Neural progenitor cell (in vitro differentiated cells): ENCODE measurements at regions not wholly inside any gene's neighbourhood (a gene's known extent, or its start where the extent isn't known, plus 50 kb on each side); places are given as distances from the start of the nearest gene placed in this dataset.

Source experiments
- EZH2 ChIP-seq: fragments of 200-600 bp; sonication (generic); IDR thresholded peaks from 2 replicates; pipeline ENCODE4 v1.6.1; 2017; ENCODE audit warnings: antibody characterized with exemption, mild to moderate bottlenecking, moderate library complexity
- EZH2phosphoT487 ChIP-seq: fragments of 200-600 bp; sonication (generic); IDR thresholded peaks from 2 replicates; pipeline ENCODE4 v1.6.1; 2017; ENCODE audit warnings: antibody characterized with exemption
- TF ChIP-seq, protein P1 (sequence below): fragments of 200-600 bp; sonication (generic); IDR thresholded peaks from 2 replicates; pipeline ENCODE4 v1.5.1; 2017; ENCODE audit warnings: antibody characterized with exemption, mild to moderate bottlenecking

DNA sequence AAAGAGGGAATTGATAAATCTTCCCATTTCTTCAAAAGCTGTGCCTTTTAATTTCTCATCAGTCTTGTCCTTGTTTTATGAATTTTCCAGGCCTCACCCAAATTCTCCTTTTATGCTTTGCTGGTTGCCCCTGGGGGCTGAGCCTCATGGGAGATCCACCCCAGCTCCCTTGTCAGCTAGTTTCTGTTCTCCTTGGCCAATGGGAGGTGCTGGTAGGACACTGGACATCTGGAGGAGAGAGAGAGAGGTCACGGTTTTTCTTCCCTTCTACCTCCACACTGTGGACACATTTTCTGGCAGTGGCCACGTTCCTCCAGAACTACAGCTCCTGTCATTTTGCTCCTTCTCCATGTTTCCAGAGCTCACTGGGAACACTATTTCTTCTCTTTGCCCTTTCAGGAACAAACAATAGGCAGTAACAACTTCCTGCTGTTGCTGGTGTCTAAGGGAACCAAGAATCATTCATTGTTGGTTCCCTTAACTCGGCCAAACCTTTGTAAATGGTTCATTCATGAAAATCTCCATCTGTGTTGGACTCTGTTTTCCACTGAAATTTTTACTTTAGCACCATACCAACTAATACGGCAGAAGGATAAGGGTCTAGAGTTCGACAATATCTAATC lies 334.5 kb downstream of the GPAT3 start:
- TF ChIP-seq, protein P1, sequence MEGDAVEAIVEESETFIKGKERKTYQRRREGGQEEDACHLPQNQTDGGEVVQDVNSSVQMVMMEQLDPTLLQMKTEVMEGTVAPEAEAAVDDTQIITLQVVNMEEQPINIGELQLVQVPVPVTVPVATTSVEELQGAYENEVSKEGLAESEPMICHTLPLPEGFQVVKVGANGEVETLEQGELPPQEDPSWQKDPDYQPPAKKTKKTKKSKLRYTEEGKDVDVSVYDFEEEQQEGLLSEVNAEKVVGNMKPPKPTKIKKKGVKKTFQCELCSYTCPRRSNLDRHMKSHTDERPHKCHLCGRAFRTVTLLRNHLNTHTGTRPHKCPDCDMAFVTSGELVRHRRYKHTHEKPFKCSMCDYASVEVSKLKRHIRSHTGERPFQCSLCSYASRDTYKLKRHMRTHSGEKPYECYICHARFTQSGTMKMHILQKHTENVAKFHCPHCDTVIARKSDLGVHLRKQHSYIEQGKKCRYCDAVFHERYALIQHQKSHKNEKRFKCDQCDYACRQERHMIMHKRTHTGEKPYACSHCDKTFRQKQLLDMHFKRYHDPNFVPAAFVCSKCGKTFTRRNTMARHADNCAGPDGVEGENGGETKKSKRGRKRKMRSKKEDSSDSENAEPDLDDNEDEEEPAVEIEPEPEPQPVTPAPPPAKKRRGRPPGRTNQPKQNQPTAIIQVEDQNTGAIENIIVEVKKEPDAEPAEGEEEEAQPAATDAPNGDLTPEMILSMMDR: no peak
- TF ChIP-seq EZH2 (no peak), EZH2phosphoT487 (no peak)
